Breast epithelium (tissue), 3 donors: ENCODE measurements at regions not wholly inside any gene's neighbourhood (a gene's known extent, or its start where the extent isn't known, plus 50 kb on each side); places are given as distances from the start of the nearest gene placed in this dataset.

Experiments used
- POLR2AphosphoS5 ChIP-seq, 3 donors: sonication (generic); formaldehyde crosslinking; IDR thresholded peaks; one replicate each; pipeline ENCODE4 v1.6.1; 2017; ENCODE audit warnings: antibody characterized with exemption in 3 of 3
- TF ChIP-seq, protein P1 (sequence below), 3 donors: fragments of 450-650 bp; IDR thresholded peaks; one replicate each; pipeline ENCODE4 v1.5.1; 2016 to 2017; ENCODE audit warnings: antibody characterized with exemption in 3 of 3, mild to moderate bottlenecking in 3 of 3, moderate library complexity in 3 of 3

DNA sequence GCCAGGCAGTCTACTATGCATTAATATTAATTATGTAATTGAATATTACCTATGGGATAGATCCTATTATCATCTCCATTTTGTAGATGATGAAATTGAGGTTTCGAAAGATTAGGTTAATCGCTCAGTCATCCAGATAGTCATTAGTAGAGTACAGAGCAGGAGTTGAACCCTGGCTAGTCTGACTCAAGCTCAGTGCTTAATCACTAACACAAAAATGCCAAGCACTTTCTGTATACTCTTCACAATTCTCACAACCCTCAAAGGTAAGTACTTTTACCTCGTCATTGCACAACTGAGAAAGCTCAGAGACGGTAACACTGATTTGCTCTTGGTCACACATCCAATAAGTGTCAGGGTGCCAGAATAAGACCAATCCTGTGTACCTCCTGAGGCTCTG lies 280.2 kb upstream of the PLXNA2 start:
- TF ChIP-seq, protein P1, sequence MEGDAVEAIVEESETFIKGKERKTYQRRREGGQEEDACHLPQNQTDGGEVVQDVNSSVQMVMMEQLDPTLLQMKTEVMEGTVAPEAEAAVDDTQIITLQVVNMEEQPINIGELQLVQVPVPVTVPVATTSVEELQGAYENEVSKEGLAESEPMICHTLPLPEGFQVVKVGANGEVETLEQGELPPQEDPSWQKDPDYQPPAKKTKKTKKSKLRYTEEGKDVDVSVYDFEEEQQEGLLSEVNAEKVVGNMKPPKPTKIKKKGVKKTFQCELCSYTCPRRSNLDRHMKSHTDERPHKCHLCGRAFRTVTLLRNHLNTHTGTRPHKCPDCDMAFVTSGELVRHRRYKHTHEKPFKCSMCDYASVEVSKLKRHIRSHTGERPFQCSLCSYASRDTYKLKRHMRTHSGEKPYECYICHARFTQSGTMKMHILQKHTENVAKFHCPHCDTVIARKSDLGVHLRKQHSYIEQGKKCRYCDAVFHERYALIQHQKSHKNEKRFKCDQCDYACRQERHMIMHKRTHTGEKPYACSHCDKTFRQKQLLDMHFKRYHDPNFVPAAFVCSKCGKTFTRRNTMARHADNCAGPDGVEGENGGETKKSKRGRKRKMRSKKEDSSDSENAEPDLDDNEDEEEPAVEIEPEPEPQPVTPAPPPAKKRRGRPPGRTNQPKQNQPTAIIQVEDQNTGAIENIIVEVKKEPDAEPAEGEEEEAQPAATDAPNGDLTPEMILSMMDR (IDR thresholded peaks at IDR 0.05), result no peak
- TF ChIP-seq POLR2AphosphoS5 (IDR thresholded peaks at IDR 0.05), result no peak
